ENCODE measurements at regions not wholly inside any gene's neighbourhood (a gene's known extent, or its start where the extent isn't known, plus 50 kb on each side); places are given as distances from the start of the nearest gene placed in this dataset.

- DNase-seq (ENCODE audit: low spot score) = no peak
Observed at GRCh38 chr6:45791211-45792168, 224.2 kb downstream of the CLIC5 start.

GRCh38 chr6:45789238-45789637 lies 226.4 kb downstream of the CLIC5 start:
- no peak for DNase-seq (ENCODE audit: low spot score)

- no peak for DNase-seq (ENCODE audit: low spot score)
Observed at GRCh38 chr6:45787384-45787783, 228.3 kb downstream of the CLIC5 start.

- DNase-seq (ENCODE audit: low spot score) = no peak
Observed at GRCh38 chr6:45786355-45786781, 229.3 kb downstream of the CLIC5 start.

GRCh38 chr6:45784250-45784649 lies 231.4 kb downstream of the CLIC5 start:
- DNase-seq (ENCODE audit: low spot score) = no peak

GRCh38 chr6:45783716-45784115 lies 231.9 kb downstream of the CLIC5 start:
- DNase-seq (ENCODE audit: low spot score) = no peak

- no peak for DNase-seq (ENCODE audit: low spot score)
Observed at GRCh38 chr6:45781890-45782289, 233.8 kb downstream of the CLIC5 start.

GRCh38 chr6:45780523-45780922 lies 235.1 kb downstream of the CLIC5 start:
- DNase-seq (ENCODE audit: low spot score) = no peak

GRCh38 chr6:45775026-45775697 lies 240.5 kb downstream of the CLIC5 start:
- no peak for DNase-seq (ENCODE audit: low spot score)

GRCh38 chr6:45773906-45774305 lies 241.8 kb downstream of the CLIC5 start:
- DNase-seq (ENCODE audit: low spot score) = no peak

- DNase-seq (ENCODE audit: low spot score) = no peak
Observed at GRCh38 chr6:45772886-45773495, 242.7 kb downstream of the CLIC5 start.

- DNase-seq (ENCODE audit: low spot score) = no peak
Observed at GRCh38 chr6:45772051-45772450, 243.6 kb downstream of the CLIC5 start.

GRCh38 chr6:45763281-45763680 lies 252.4 kb downstream of the CLIC5 start:
- no peak for DNase-seq (ENCODE audit: low spot score)

GRCh38 chr6:45759472-45759810 lies 256.2 kb downstream of the CLIC5 start:
- no peak for DNase-seq (ENCODE audit: low spot score)

GRCh38 chr6:45758787-45759471 lies 256.7 kb downstream of the CLIC5 start:
- DNase-seq (ENCODE audit: low spot score) = no peak

GRCh38 chr6:45757443-45758130 lies 258.1 kb downstream of the CLIC5 start:
- DNase-seq (ENCODE audit: low spot score) = no peak

GRCh38 chr6:45756606-45757005 lies 259.1 kb downstream of the CLIC5 start:
- no peak for DNase-seq (ENCODE audit: low spot score)

GRCh38 chr6:45754432-45754831 lies 261.2 kb downstream of the CLIC5 start:
- DNase-seq (ENCODE audit: low spot score) = no peak

GRCh38 chr6:45746046-45746445 lies 269.6 kb downstream of the CLIC5 start:
- DNase-seq (ENCODE audit: low spot score) = no peak

GRCh38 chr6:45743028-45743615 lies 272.5 kb downstream of the CLIC5 start:
- no peak for DNase-seq (ENCODE audit: low spot score)

- DNase-seq (ENCODE audit: low spot score) = no peak
Observed at GRCh38 chr6:45742591-45742990, 273.1 kb downstream of the CLIC5 start.
